ENCODE measurements at regions not wholly inside any gene's neighbourhood (a gene's known extent, or its start where the extent isn't known, plus 50 kb on each side); places are given as distances from the start of the nearest gene placed in this dataset.
"Not testable (repeated sequence)": the region's sequence is repeated elsewhere in the genome, so short reads cannot be mapped to it uniquely, and the experiment has no call there.

GRCh38 chr6:85186546-85187175 is 263.2 kb upstream of the NT5E start:
- no peak for DNase-seq

- no peak for DNase-seq
Observed at GRCh38 chr6:85185977-85186376, 263.9 kb upstream of the NT5E start.

- DNase-seq, result no peak
Observed at GRCh38 chr6:85183841-85184240, 266.0 kb upstream of the NT5E start.

GRCh38 chr6:85172705-85173104 is 277.2 kb upstream of the NT5E start:
- DNase-seq, result no peak

GRCh38 chr6:85172161-85172560 is 277.7 kb upstream of the NT5E start:
- DNase-seq, result no peak

- no peak for DNase-seq
Observed at GRCh38 chr6:85169189-85169588, 280.7 kb upstream of the NT5E start.

- DNase-seq, result no peak
Observed at GRCh38 chr6:85168146-85168545, 281.7 kb upstream of the NT5E start.

GRCh38 chr6:85166114-85166741 is 283.7 kb upstream of the NT5E start:
- no peak for DNase-seq

GRCh38 chr6:85163156-85164080 is 286.5 kb upstream of the NT5E start:
- DNase-seq, result no peak

GRCh38 chr6:85157311-85157710 is 292.6 kb upstream of the NT5E start:
- DNase-seq, result no peak

GRCh38 chr6:85143676-85144075 is 306.2 kb upstream of the NT5E start:
- no peak for DNase-seq

GRCh38 chr6:85137865-85138264 is 312.0 kb upstream of the NT5E start:
- DNase-seq, result no peak

- no peak for DNase-seq
Observed at GRCh38 chr6:85136310-85136709, 313.6 kb upstream of the NT5E start.

GRCh38 chr6:85135376-85136094 is 314.3 kb upstream of the NT5E start:
- no peak for DNase-seq

- DNase-seq, result no peak
Observed at GRCh38 chr6:85134172-85134571, 315.7 kb upstream of the NT5E start.

GRCh38 chr6:85132091-85132490 is 317.8 kb upstream of the NT5E start:
- DNase-seq, result no peak

GRCh38 chr6:85130743-85131142 is 319.1 kb upstream of the NT5E start:
- no peak for DNase-seq

- DNase-seq, result no peak
Observed at GRCh38 chr6:85129881-85130280, 320.0 kb upstream of the NT5E start.

GRCh38 chr6:85128781-85129180 is 321.1 kb upstream of the NT5E start:
- no peak for DNase-seq

GRCh38 chr6:85128256-85128655 is 321.6 kb upstream of the NT5E start:
- not testable (repeated sequence) for DNase-seq

GRCh38 chr6:85127696-85128243 is 322.1 kb upstream of the NT5E start:
- no peak for DNase-seq

- no peak for DNase-seq
Observed at GRCh38 chr6:85127168-85127498, 322.8 kb upstream of the NT5E start.

All from activated naive CD4-positive, alpha-beta T cell (primary cell).